Neural cell (in vitro differentiated cells): ENCODE measurements at regions not wholly inside any gene's neighbourhood (a gene's known extent, or its start where the extent isn't known, plus 50 kb on each side); places are given as distances from the start of the nearest gene placed in this dataset.

ENCODE experiments used
- EZH2 ChIP-seq: fragments of 200-600, 300-800 bp; shearing (Covaris generic), sonication (generic); IDR thresholded peaks from 2 replicates; pipeline ENCODE4 v1.6.1; 2014; ENCODE audit warnings: antibody characterized with exemption, low read length, borderline replicate concordance, mild to moderate bottlenecking; ENCODE audit not compliant: insufficient read depth, poor library complexity, severe bottlenecking
- POLR2AphosphoS5 ChIP-seq: IDR thresholded peaks from 2 replicates; pipeline ENCODE4 v1.6.1; 2012
- TF ChIP-seq, protein P1 (sequence below): fragments of 450-650 bp; IDR thresholded peaks from 2 replicates; pipeline ENCODE4 v1.5.1; 2014; ENCODE audit warnings: antibody characterized with exemption, mild to moderate bottlenecking, moderate library complexity; ENCODE audit not compliant: poor library complexity, severe bottlenecking
- TF ChIP-seq, protein P2 (sequence below): IDR thresholded peaks from 2 replicates; pipeline ENCODE4 v1.6.1; 2012; ENCODE audit warnings: borderline replicate concordance

DNA sequence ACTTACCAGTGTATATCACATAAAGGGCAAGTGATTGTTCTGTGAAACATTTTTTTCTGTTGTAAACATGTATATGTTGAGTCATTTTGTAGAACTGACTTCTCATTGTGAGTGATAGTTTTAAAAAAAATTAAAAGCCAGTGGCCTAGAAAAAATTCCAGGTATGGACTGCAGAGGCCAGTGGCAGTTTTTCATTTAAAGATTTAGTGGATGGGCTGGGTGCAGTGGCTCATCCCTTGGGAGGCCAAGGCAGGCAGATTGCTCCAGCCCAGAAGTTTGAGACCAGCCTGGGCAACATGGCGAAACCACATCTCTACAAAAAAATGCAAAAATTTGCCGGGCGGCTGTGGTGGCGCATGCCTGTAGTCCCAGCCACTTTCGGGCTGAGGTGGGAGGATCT, 84.7 kb upstream of the MDM1 start:
- TF ChIP-seq, protein P1, sequence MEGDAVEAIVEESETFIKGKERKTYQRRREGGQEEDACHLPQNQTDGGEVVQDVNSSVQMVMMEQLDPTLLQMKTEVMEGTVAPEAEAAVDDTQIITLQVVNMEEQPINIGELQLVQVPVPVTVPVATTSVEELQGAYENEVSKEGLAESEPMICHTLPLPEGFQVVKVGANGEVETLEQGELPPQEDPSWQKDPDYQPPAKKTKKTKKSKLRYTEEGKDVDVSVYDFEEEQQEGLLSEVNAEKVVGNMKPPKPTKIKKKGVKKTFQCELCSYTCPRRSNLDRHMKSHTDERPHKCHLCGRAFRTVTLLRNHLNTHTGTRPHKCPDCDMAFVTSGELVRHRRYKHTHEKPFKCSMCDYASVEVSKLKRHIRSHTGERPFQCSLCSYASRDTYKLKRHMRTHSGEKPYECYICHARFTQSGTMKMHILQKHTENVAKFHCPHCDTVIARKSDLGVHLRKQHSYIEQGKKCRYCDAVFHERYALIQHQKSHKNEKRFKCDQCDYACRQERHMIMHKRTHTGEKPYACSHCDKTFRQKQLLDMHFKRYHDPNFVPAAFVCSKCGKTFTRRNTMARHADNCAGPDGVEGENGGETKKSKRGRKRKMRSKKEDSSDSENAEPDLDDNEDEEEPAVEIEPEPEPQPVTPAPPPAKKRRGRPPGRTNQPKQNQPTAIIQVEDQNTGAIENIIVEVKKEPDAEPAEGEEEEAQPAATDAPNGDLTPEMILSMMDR, result no peak
- TF ChIP-seq, protein P2, sequence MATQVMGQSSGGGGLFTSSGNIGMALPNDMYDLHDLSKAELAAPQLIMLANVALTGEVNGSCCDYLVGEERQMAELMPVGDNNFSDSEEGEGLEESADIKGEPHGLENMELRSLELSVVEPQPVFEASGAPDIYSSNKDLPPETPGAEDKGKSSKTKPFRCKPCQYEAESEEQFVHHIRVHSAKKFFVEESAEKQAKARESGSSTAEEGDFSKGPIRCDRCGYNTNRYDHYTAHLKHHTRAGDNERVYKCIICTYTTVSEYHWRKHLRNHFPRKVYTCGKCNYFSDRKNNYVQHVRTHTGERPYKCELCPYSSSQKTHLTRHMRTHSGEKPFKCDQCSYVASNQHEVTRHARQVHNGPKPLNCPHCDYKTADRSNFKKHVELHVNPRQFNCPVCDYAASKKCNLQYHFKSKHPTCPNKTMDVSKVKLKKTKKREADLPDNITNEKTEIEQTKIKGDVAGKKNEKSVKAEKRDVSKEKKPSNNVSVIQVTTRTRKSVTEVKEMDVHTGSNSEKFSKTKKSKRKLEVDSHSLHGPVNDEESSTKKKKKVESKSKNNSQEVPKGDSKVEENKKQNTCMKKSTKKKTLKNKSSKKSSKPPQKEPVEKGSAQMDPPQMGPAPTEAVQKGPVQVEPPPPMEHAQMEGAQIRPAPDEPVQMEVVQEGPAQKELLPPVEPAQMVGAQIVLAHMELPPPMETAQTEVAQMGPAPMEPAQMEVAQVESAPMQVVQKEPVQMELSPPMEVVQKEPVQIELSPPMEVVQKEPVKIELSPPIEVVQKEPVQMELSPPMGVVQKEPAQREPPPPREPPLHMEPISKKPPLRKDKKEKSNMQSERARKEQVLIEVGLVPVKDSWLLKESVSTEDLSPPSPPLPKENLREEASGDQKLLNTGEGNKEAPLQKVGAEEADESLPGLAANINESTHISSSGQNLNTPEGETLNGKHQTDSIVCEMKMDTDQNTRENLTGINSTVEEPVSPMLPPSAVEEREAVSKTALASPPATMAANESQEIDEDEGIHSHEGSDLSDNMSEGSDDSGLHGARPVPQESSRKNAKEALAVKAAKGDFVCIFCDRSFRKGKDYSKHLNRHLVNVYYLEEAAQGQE, result no peak
- TF ChIP-seq EZH2 (no peak), POLR2AphosphoS5 (no peak)
